Keratinocyte (primary cell): ENCODE measurements at regions not wholly inside any gene's neighbourhood (a gene's known extent, or its start where the extent isn't known, plus 50 kb on each side); places are given as distances from the start of the nearest gene placed in this dataset.

Experiments
- DNase-seq: peaks from one replicate; pipeline ENCODE4 v3.0.0-alpha.2; 2011; ENCODE audit warnings: low read depth, missing footprints, low spot score
- FAIRE-seq: peaks from 2 replicates; lab custom pipeline; 2011; peaks lifted over from hg19 to GRCh38; lab: Jason Lieb, UNC
- H2AFZ ChIP-seq: 2 replicates; pipeline ENCODE4 v1.6.0; 2012; ENCODE audit warnings: low read length, control low read depth, inconsistent platforms; ENCODE audit not compliant: control insufficient read depth
- H3K27ac ChIP-seq: 2 replicates; pipeline ENCODE4 v1.5.1; 2011; ENCODE audit warnings: low read length; ENCODE audit not compliant: control insufficient read depth, insufficient read depth
- H3K27me3 ChIP-seq: 3 replicates; pipeline ENCODE4 v1.6.0; 2011; ENCODE audit warnings: low read length; ENCODE audit not compliant: control insufficient read depth, insufficient read depth; ENCODE audit errors: extremely low read depth
- H3K36me3 ChIP-seq, 2 experiments: 2 replicates in 1 of 2; 3 replicates in 1 of 2; pipeline ENCODE4 v1.5.1; 2011; ENCODE audit warnings: low read length in 2 of 2, mild to moderate bottlenecking in 1 of 2; ENCODE audit not compliant: control insufficient read depth in 2 of 2, insufficient read depth in 2 of 2; ENCODE audit errors: extremely low read depth in 1 of 2
- H3K4me1 ChIP-seq: 3 replicates; pipeline ENCODE4 v1.5.1; 2011; ENCODE audit warnings: low read length; ENCODE audit not compliant: control insufficient read depth, insufficient read depth; ENCODE audit errors: extremely low read depth
- H3K4me2 ChIP-seq: 3 replicates; pipeline ENCODE4 v1.6.0; 2011; ENCODE audit warnings: low read depth, low read length; ENCODE audit not compliant: control insufficient read depth, insufficient read depth; ENCODE audit errors: extremely low read depth
- H3K4me3 ChIP-seq, 3 experiments: fragments of 200-600 bp in 1 of 3; sonication (generic) in 1 of 3; 2 replicates in 2 of 3; 3 replicates in 1 of 3; pipeline ENCODE4 v1.5.1; 2011 to 2016; ENCODE audit warnings: low read length in 3 of 3, mild to moderate bottlenecking in 3 of 3, control low read depth in 2 of 3, inconsistent platforms in 1 of 3, low read depth in 1 of 3, mixed read lengths in 1 of 3, mixed run types in 1 of 3, moderate library complexity in 1 of 3; ENCODE audit not compliant: control insufficient read depth in 2 of 3, insufficient read depth in 2 of 3; ENCODE audit errors: extremely low read depth in 1 of 3
- H3K79me2 ChIP-seq: 2 replicates; pipeline ENCODE4 v1.6.0; 2012; ENCODE audit warnings: low read length; ENCODE audit not compliant: control insufficient read depth, insufficient read depth
- H3K9ac ChIP-seq: 3 replicates; pipeline ENCODE4 v1.6.0; 2011; ENCODE audit warnings: low read length; ENCODE audit not compliant: control insufficient read depth, insufficient read depth; ENCODE audit errors: extremely low read depth
- H3K9me1 ChIP-seq: 3 replicates; pipeline ENCODE4 v1.6.0; 2011; ENCODE audit warnings: low read length; ENCODE audit not compliant: control insufficient read depth, insufficient read depth; ENCODE audit errors: extremely low read depth
- H3K9me3 ChIP-seq: 2 replicates; pipeline ENCODE4 v1.5.1; 2012; ENCODE audit warnings: low read depth, low read length; ENCODE audit not compliant: control insufficient read depth
- H4K20me1 ChIP-seq: 3 replicates; pipeline ENCODE4 v1.6.0; 2011; ENCODE audit warnings: low read length; ENCODE audit not compliant: control insufficient read depth, insufficient read depth; ENCODE audit errors: extremely low read depth
- EZH2 ChIP-seq: IDR thresholded peaks from one replicate; pipeline ENCODE4 v1.6.1; 2012; ENCODE audit warnings: inconsistent platforms, mild to moderate bottlenecking, low read length, moderate library complexity
- dilution Hi-C: fragments of 300-500 bp; cut with MboI; formaldehyde crosslinking; loops from one replicate; pipeline ENCODE4 v1.7.0; 2020; ENCODE audit warnings: low sequenced_read_pairs; ENCODE audit not compliant: extremely low pct_ligation_motif_present
- TF ChIP-seq, protein P1 (sequence below), 3 experiments: IDR thresholded peaks in 1 of 3; conservative IDR thresholded peaks in 1 of 3; optimal IDR thresholded peaks in 1 of 3; 2 replicates in 2 of 3; 3 replicates in 1 of 3; pipeline versions ENCODE3 to v1.5.1; 2011; ENCODE audit warnings: low read length in 3 of 3, mild to moderate bottlenecking in 3 of 3, moderate library complexity in 2 of 3, control low read depth in 1 of 3, inconsistent platforms in 1 of 3; ENCODE audit not compliant: insufficient read depth in 2 of 3; ENCODE audit errors: extremely low read depth in 1 of 3

- Histone ChIP-seq H3K9ac (no peak overlapping the region), H3K27ac (peak overlapping the region; percentile 70), H3K4me2 (peak overlapping the region; percentile 4), H3K27me3 (no peaks in the 10 kb centered on the region), H2AFZ (no peak overlapping the region), H4K20me1 (no peaks in the 10 kb centered on the region), H3K9me3 (no peaks in the 10 kb centered on the region), H3K4me1 (peaks cover 19% of the 10 kb centered on the region), H3K4me3 (no peak overlapping the region), H3K9me1 (no peaks in the 10 kb centered on the region), H3K79me2 (no peaks in the 10 kb centered on the region), H3K36me3 (no peaks in the 10 kb centered on the region)
- dilution Hi-C loops, result no loop called here
- TF ChIP-seq, protein P1, sequence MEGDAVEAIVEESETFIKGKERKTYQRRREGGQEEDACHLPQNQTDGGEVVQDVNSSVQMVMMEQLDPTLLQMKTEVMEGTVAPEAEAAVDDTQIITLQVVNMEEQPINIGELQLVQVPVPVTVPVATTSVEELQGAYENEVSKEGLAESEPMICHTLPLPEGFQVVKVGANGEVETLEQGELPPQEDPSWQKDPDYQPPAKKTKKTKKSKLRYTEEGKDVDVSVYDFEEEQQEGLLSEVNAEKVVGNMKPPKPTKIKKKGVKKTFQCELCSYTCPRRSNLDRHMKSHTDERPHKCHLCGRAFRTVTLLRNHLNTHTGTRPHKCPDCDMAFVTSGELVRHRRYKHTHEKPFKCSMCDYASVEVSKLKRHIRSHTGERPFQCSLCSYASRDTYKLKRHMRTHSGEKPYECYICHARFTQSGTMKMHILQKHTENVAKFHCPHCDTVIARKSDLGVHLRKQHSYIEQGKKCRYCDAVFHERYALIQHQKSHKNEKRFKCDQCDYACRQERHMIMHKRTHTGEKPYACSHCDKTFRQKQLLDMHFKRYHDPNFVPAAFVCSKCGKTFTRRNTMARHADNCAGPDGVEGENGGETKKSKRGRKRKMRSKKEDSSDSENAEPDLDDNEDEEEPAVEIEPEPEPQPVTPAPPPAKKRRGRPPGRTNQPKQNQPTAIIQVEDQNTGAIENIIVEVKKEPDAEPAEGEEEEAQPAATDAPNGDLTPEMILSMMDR (optimal IDR thresholded peaks at IDR 0.05 in 1 of 3, IDR thresholded peaks at IDR 0.05 in 1 of 3, conservative IDR thresholded peaks at IDR 0.05 in 1 of 3; ENCODE audit: extremely low read depth in 1 of 3, insufficient read depth in 2 of 3, low read length in 3 of 3), result no peak
- no peak for TF ChIP-seq EZH2
- DNase-seq (no peak), FAIRE-seq (no peak)
Measured at GRCh38 chr2:61759718-61760117, 94.1 kb downstream of the FAM161A start.

GRCh38 chr2:61759005-61759404 is 94.9 kb downstream of the FAM161A start:
- Histone ChIP-seq H3K36me3 (no peaks in the 10 kb centered on the region), H3K4me1 (peaks cover 15% of the 10 kb centered on the region), H3K9ac (no peak overlapping the region), H3K9me3 (no peaks in the 10 kb centered on the region), H4K20me1 (no peaks in the 10 kb centered on the region), H3K9me1 (no peaks in the 10 kb centered on the region), H3K79me2 (no peaks in the 10 kb centered on the region), H3K4me2 (peak overlapping the region; percentile 4), H3K27me3 (no peaks in the 10 kb centered on the region), H3K4me3 (no peak overlapping the region), H3K27ac (peak overlapping the region; percentile 70), H2AFZ (no peak overlapping the region)
- DNase-seq, result no peak
- dilution Hi-C loops, result no loop called here
- TF ChIP-seq EZH2, result no peak
- TF ChIP-seq, protein P1 (optimal IDR thresholded peaks at IDR 0.05 in 1 of 3, IDR thresholded peaks at IDR 0.05 in 1 of 3, conservative IDR thresholded peaks at IDR 0.05 in 1 of 3; ENCODE audit: extremely low read depth in 1 of 3, insufficient read depth in 2 of 3, low read length in 3 of 3), result no peak
- FAIRE-seq, result no peak
